ENCODE measurements at regions not wholly inside any gene's neighbourhood (a gene's known extent, or its start where the extent isn't known, plus 50 kb on each side); places are given as distances from the start of the nearest gene placed in this dataset.

DNA sequence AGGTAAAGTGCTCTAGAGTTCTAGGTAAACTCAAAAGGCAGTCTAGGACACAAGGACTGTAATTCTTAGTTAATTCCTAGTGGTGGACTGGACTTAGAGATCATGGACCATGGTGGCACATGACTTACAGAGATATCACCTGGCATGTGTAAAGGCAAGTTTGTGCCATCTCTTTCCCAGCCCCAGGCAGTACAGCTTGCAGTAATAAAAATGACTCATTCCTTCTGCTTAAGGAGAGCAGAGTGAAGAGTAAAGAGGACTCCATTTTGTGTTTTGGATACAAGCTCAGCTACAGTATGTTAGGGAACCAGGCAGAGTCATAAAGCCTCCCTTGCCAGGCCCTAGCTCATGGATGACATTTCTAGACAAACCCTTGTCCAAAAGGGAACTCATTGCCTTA lies 629.9 kb downstream of the JRKL start:
- no peak for TF ChIP-seq POLR2AphosphoS5 (IDR thresholded peaks at IDR 0.05; ENCODE audit: low read depth)
- TF ChIP-seq, protein P1, sequence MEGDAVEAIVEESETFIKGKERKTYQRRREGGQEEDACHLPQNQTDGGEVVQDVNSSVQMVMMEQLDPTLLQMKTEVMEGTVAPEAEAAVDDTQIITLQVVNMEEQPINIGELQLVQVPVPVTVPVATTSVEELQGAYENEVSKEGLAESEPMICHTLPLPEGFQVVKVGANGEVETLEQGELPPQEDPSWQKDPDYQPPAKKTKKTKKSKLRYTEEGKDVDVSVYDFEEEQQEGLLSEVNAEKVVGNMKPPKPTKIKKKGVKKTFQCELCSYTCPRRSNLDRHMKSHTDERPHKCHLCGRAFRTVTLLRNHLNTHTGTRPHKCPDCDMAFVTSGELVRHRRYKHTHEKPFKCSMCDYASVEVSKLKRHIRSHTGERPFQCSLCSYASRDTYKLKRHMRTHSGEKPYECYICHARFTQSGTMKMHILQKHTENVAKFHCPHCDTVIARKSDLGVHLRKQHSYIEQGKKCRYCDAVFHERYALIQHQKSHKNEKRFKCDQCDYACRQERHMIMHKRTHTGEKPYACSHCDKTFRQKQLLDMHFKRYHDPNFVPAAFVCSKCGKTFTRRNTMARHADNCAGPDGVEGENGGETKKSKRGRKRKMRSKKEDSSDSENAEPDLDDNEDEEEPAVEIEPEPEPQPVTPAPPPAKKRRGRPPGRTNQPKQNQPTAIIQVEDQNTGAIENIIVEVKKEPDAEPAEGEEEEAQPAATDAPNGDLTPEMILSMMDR (conservative IDR thresholded peaks at IDR 0.05; ENCODE audit: low read depth in 2 of 2) = no peak

Measured in GM23338 (cell line).